ENCODE measurements at regions not wholly inside any gene's neighbourhood (a gene's known extent, or its start where the extent isn't known, plus 50 kb on each side); places are given as distances from the start of the nearest gene placed in this dataset.
"Not testable (repeated sequence)": the region's sequence is repeated elsewhere in the genome, so short reads cannot be mapped to it uniquely, and the experiment has no call there.

- DNase-seq (ENCODE audit: low read depth in 3 of 3, low spot score in 1 of 3): no peak
Observed at GRCh38 chr12:63415357-63415756, 252.9 kb downstream of the DPY19L2 start.

DNA sequence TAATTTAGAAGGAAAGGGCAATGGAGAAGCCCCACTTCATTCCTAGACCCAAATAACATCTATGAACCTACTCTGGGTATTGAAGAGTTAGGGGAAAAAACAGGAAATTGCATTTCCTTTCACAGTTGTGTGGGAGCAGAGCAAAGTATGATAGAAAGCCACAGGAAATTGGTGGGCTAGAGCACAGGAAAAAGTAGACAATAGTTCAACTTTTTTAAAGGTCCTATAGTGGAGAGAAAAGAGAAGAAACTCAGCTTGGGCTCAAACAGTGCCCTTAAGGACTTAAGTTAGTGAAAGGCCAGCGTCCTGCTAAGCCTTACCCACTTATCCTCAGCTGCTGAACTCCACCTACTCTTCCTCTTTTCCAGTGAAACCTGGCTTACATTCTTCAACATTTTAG lies 258.1 kb downstream of the DPY19L2 start:
- DNase-seq (ENCODE audit: low read depth in 3 of 3, low spot score in 1 of 3): no peak

DNA sequence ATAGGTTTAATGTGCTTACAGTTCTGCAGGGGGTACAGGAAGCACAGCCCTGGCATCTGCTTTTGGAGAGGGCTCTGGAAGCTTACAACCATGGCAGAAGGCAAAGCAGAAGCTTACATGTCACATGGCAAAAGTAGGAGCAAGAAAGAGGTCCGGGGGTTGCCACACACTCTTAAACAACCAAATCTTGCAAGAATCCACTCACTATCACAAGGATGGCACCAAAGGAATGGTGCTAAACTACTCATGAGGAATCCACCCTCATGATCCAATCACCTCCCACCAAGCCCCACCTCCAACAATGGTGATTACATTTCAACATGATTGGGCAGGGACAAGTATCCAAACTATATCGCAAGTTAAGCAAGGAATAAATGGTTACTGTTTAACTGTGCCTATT lies 255.8 kb upstream of the AVPR1A start:
- DNase-seq (ENCODE audit: low read depth in 3 of 3, low spot score in 1 of 3): no peak

GRCh38 chr12:63404611-63405010 lies 253.6 kb upstream of the AVPR1A start:
- DNase-seq (ENCODE audit: low read depth in 3 of 3, low spot score in 1 of 3): no peak

DNA sequence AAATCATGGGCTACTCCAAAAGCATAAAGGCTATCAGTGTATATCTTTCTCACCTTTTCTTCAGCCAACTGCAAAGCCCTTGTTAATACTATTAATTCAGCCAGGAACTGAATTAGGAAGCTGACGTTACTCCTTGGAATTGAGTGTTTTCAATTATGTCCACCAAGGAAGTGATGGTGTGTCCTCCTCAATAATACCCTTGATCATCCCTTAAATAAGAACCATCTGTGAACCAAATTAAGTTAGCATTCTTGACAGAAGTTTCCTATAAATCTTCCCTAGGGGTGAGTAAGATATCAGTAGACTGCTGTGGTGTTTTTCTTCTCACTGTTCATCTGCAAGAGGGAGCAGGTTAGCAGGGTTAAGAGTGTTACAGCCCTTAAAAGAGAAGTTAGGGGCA lies 252.3 kb upstream of the AVPR1A start:
- no peak for DNase-seq (ENCODE audit: low read depth in 3 of 3, low spot score in 1 of 3)

DNA sequence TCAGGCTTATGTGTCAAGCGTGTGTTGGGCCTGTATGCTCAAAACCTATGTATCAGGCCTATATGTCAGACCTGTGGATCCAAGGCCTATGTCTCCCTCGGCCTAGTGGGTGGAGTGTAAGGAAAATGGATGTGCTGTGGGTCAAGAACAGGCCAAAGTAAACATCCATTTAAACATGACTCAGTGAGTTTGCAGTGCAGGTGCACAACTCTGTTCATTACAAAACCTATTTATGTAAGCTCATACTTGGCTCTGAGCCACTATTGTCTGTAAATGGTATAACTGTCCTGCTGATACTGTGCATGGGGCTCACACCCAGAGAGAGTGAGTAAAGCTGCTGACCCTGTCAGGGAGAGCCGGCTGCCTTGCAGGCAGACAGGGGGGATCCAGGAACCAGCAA lies 249.7 kb upstream of the AVPR1A start:
- DNase-seq (ENCODE audit: low read depth in 3 of 3, low spot score in 1 of 3): no peak

GRCh38 chr12:63400318-63400717 lies 249.3 kb upstream of the AVPR1A start:
- no peak for DNase-seq (ENCODE audit: low read depth in 3 of 3, low spot score in 1 of 3)

GRCh38 chr12:63397807-63398206 lies 246.8 kb upstream of the AVPR1A start:
- no peak for DNase-seq (ENCODE audit: low read depth in 3 of 3, low spot score in 1 of 3)

GRCh38 chr12:63396135-63396534 lies 245.1 kb upstream of the AVPR1A start:
- no peak for DNase-seq (ENCODE audit: low read depth in 3 of 3, low spot score in 1 of 3)

DNA sequence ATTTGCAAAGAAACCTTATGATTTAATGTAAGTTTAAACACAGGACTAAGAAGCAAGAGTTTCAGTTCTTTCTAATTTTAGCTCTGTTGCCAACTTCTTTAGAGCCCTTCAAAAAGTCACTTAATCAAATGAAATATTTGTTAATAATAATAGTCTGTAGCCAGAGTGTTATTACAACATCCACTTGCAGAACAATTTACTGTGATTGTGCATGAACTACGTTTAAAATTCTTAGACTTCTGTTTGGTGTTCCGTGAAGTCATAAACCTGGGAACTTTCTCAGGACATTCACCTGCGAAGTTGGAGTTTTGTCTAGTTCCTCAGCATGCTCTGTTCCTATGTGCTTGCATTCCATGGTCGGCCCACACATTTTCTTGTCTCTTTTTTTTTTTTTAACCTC lies 244.0 kb upstream of the AVPR1A start:
- DNase-seq (ENCODE audit: low read depth in 3 of 3, low spot score in 1 of 3): no peak

GRCh38 chr12:63394349-63394748 lies 243.3 kb upstream of the AVPR1A start:
- DNase-seq (ENCODE audit: low read depth in 3 of 3, low spot score in 1 of 3): no peak

GRCh38 chr12:63389211-63389610 lies 238.2 kb upstream of the AVPR1A start:
- DNase-seq (ENCODE audit: low read depth in 3 of 3, low spot score in 1 of 3): no peak

DNA sequence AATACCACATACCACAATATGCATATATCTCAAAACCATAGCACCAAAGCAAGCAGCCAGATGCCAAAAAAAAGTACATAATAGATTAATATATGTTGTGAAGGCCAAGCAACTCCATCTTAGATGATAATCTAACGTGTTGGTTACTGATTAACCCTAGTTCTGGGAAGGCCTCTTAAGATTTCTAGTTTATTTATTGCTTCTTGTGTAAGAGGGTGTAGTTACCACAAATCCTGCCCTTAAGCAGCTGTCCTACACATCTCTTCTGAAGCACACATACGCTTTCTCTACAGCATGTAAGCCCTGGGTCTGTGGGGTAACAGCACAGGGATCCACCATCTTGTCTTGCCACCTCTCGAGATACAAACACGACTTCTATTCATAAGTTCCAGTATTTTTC lies 236.8 kb upstream of the AVPR1A start:
- DNase-seq (ENCODE audit: low read depth in 3 of 3, low spot score in 1 of 3): no peak

DNA sequence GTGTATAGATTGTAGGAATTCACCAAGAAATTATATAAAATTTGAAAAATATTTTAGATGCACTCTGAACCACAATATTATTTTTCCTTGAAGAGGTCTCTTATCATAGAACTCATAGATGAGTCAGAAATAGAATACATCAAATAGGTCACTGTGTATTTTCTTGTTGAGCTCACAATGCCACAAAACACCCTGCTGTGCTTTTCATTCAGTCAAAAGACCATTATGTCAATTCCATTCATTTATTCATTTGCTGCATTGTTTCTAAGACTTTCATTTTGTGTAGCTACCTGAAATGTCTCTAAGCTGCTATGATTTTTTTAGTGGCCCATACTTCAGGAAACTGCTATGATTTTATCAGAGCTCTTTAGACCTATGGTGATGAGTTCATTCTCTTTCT lies 231.9 kb upstream of the AVPR1A start:
- no peak for DNase-seq (ENCODE audit: low read depth in 3 of 3, low spot score in 1 of 3)

- DNase-seq (ENCODE audit: low read depth in 3 of 3, low spot score in 1 of 3): no peak
Observed at GRCh38 chr12:63362791-63363190, 211.8 kb upstream of the AVPR1A start.

- DNase-seq (ENCODE audit: low read depth in 3 of 3, low spot score in 1 of 3): no peak
Observed at GRCh38 chr12:63362166-63362565, 211.2 kb upstream of the AVPR1A start.

DNA sequence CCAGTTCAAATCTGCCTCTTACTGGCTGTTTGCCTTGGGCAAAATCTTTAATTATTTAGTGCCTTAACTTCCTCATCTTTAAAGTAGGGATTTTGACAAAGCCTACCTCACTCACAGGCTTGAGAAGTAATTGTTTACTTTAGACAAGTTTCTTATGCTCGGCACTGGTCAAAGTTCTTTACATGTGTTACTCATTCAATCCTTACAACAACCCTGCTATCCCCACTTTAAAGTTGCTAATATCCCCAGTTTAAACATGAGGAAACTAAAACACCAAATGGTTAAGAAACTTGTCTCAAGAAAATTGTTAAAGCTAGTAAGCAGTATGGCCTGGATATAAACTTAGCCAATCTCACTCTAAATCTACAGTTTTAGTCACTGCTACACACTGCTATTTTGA lies 204.0 kb upstream of the AVPR1A start:
- DNase-seq (ENCODE audit: low read depth in 3 of 3, low spot score in 1 of 3): no peak

DNA sequence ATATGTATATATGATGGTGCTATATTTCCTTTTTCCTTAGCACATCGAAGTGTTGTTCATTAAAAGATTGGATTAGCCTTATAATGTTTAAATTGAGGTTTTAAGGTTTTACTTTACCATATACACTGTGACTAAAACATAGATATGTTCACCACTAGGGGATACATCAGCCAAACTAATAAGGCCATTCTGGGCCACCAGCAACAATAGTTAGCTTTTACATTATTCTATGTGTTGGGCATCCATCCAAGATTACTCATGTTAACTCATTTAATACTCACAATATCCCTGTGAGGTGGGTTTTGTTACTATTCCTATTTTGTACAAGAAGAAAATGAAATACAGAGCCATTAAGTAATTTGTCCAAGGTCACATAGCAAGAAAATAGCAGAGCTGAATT lies 202.6 kb upstream of the AVPR1A start:
- no peak for DNase-seq (ENCODE audit: low read depth in 3 of 3, low spot score in 1 of 3)

DNA sequence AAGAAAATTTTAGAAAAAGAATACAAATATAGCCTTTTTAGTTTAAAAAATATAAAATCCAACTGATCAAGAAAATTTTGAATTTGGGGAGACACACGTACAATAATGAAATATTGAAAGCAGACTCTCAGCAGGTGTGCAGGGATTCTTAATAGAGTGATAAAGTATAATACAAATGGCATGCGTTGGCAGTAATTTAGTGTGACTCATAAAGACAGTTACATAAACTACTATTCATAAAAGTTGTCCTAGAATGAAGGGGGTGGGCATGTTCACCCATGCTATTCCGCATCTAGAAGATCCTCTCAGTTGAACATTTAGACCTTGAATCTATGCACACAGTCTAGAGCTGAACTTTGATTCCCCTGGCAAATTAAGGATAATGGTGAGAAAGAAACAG lies 200.4 kb upstream of the AVPR1A start:
- DNase-seq (ENCODE audit: low read depth in 3 of 3, low spot score in 1 of 3): no peak

DNA sequence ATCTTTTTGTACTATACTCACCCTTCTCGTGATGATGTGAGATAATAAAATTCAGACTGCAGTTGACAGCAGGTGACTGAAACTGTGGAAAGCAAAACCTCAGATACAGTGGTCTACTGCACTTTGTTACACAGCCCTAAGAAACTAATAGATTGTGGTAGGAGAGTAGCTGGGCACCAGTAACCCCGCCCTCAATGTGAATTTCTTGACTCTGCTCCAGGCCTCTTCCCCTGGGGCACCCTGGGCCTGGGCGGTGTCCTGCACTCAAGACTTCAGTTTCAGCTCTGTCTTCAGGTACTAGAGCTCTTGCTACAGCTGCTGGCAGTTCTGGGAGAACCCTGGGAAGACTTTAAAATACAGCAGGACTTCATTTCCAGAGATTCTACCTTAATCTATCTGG lies 197.6 kb upstream of the AVPR1A start:
- no peak for DNase-seq (ENCODE audit: low read depth in 3 of 3, low spot score in 1 of 3)

- not testable (repeated sequence) for DNase-seq (ENCODE audit: low read depth in 3 of 3, low spot score in 1 of 3)
Observed at GRCh38 chr12:63337158-63337557, 186.2 kb upstream of the AVPR1A start.

- DNase-seq (ENCODE audit: low read depth in 3 of 3, low spot score in 1 of 3): no peak
Observed at GRCh38 chr12:63326260-63326659, 175.3 kb upstream of the AVPR1A start.

DNA sequence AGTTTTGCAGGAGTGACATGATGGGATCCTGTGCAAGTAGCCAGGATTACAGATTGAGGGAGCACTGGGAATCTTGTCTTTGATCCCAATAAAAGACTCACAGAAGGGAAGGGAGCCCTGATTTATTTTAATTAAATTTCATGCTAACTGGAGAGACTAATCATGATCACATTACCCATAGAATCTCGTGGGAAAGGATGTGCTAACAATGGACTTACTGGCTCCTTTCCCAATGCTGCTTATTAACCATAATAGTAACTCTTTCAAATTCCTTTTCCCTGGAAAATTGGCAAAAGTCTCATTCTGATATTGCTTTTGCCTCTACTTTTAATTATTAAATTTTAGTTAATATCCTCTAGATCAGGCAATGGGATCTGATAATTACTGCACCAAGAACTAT lies 174.8 kb upstream of the AVPR1A start:
- no peak for DNase-seq (ENCODE audit: low read depth in 3 of 3, low spot score in 1 of 3)

- no peak for DNase-seq (ENCODE audit: low read depth in 3 of 3, low spot score in 1 of 3)
Observed at GRCh38 chr12:63323942-63324341, 172.9 kb upstream of the AVPR1A start.
